RWPE2 (cell line): ENCODE measurements at regions not wholly inside any gene's neighbourhood (a gene's known extent, or its start where the extent isn't known, plus 50 kb on each side); places are given as distances from the start of the nearest gene placed in this dataset.

ENCODE experiments used
- ATAC-seq: fragments of 200-7000 bp; cut with Tn5 transposase; 3 replicates; pipeline ENCODE4 v1.9.1; 2021; ENCODE audit warnings: low read depth
- DNase-seq: peaks from one replicate; pipeline ENCODE4 v3.0.0-alpha.2; 2020; ENCODE audit warnings: low spot score
- H3K27ac ChIP-seq: fragments of 450-650 bp; 2 replicates; pipeline ENCODE4 v1.5.1; 2017; ENCODE audit warnings: mild to moderate bottlenecking; ENCODE audit not compliant: poor library complexity, severe bottlenecking
- H3K27me3 ChIP-seq: fragments of 250-450 bp; sonication (Bioruptor Pico); 2 replicates; pipeline ENCODE4 v1.5.1; 2021; ENCODE audit warnings: mild to moderate bottlenecking, moderate library complexity; ENCODE audit not compliant: insufficient read depth, poor library complexity, severe bottlenecking
- H3K36me3 ChIP-seq: fragments of 250-450 bp; sonication (Bioruptor Pico); 2 replicates; pipeline ENCODE4 v1.5.1; 2020; ENCODE audit warnings: low read depth, mild to moderate bottlenecking, moderate library complexity
- H3K4me1 ChIP-seq: fragments of 250-450 bp; sonication (Bioruptor Pico); 2 replicates; pipeline ENCODE4 v1.5.1; 2021; ENCODE audit warnings: mild to moderate bottlenecking, moderate library complexity; ENCODE audit not compliant: insufficient read depth, poor library complexity, severe bottlenecking
- H3K4me3 ChIP-seq: fragments of 250-450 bp; sonication (Bioruptor Pico); 2 replicates; pipeline ENCODE4 v1.5.1; 2021; ENCODE audit warnings: mild to moderate bottlenecking, moderate library complexity; ENCODE audit not compliant: severe bottlenecking
- H3K9me3 ChIP-seq: fragments of 250-450 bp; sonication (Bioruptor Pico); 2 replicates; pipeline ENCODE4 v1.5.1; 2021; ENCODE audit warnings: mild to moderate bottlenecking, moderate library complexity; ENCODE audit not compliant: severe bottlenecking
- CTCF ChIP-seq: fragments of 450-650 bp; IDR thresholded peaks from one replicate; pipeline ENCODE4 v1.5.1; 2017; ENCODE audit warnings: mild to moderate bottlenecking, moderate library complexity; ENCODE audit not compliant: poor library complexity, severe bottlenecking

- Histone ChIP-seq H3K27me3 (no peaks in the 10 kb centered on the region), H3K36me3 (no peaks in the 10 kb centered on the region), H3K27ac (no peak overlapping the region), H3K4me3 (no peak overlapping the region), H3K9me3 (no peaks in the 10 kb centered on the region), H3K4me1 (no peaks in the 10 kb centered on the region)
- DNase-seq (no peak), ATAC-seq (no peak)
- TF ChIP-seq CTCF = no peak
Observed at GRCh38 chr4:24131954-24132673, 242.3 kb upstream of the PPARGC1A start.

GRCh38 chr4:24130637-24131036 lies 240.8 kb upstream of the PPARGC1A start:
- DNase-seq = no peak

GRCh38 chr4:24126776-24127175 lies 236.9 kb upstream of the PPARGC1A start:
- no peak for TF ChIP-seq CTCF
- ATAC-seq = no peak

More at GRCh38 chr4:24130637-24131036, 240.8 kb upstream of the PPARGC1A start:
- no peak for TF ChIP-seq CTCF
- H3K27ac ChIP-seq = no peak overlapping the region
- no peak overlapping the region for H3K4me3 ChIP-seq
- H3K27me3 ChIP-seq = no peaks in the 10 kb centered on the region
- no peaks in the 10 kb centered on the region for H3K4me1 ChIP-seq
- no peak for ATAC-seq
- H3K36me3 ChIP-seq = no peaks in the 10 kb centered on the region
- H3K9me3 ChIP-seq = no peaks in the 10 kb centered on the region

GRCh38 chr4:24121395-24122175 lies 231.7 kb upstream of the PPARGC1A start:
- Histone ChIP-seq H3K4me1 (no peaks in the 10 kb centered on the region), H3K4me3 (no peak overlapping the region), H3K27me3 (no peaks in the 10 kb centered on the region), H3K27ac (no peak overlapping the region), H3K9me3 (no peaks in the 10 kb centered on the region), H3K36me3 (no peaks in the 10 kb centered on the region)
- no peak for DNase-seq
- no peak for TF ChIP-seq CTCF
- ATAC-seq = no peak

More at GRCh38 chr4:24126776-24127175, 236.9 kb upstream of the PPARGC1A start:
- Histone ChIP-seq H3K4me1 (no peaks in the 10 kb centered on the region), H3K36me3 (no peaks in the 10 kb centered on the region), H3K27me3 (no peaks in the 10 kb centered on the region), H3K27ac (no peak overlapping the region), H3K9me3 (no peaks in the 10 kb centered on the region), H3K4me3 (no peak overlapping the region)
- DNase-seq = no peak
